Hepatocyte (in vitro differentiated cells): ENCODE measurements at regions not wholly inside any gene's neighbourhood (a gene's known extent, or its start where the extent isn't known, plus 50 kb on each side); places are given as distances from the start of the nearest gene placed in this dataset.

Experiments used
- DNase-seq: peaks from one replicate; pipeline ENCODE4 v3.0.0-alpha.2; 2016; ENCODE audit warnings: low spot score
- H2AFZ ChIP-seq: fragments of 200-600 bp; sonication (generic); 2 replicates; pipeline ENCODE4 v1.6.0; 2016; ENCODE audit warnings: antibody characterized with exemption, mild to moderate bottlenecking
- H3K27ac ChIP-seq: fragments of 200-600 bp; sonication (generic); 2 replicates; pipeline ENCODE4 v1.5.1; 2016; ENCODE audit warnings: mild to moderate bottlenecking
- H3K27me3 ChIP-seq: fragments of 200-600 bp; sonication (generic); 2 replicates; pipeline ENCODE4 v1.6.1; 2016
- H3K36me3 ChIP-seq: fragments of 200-600 bp; sonication (generic); replicated peaks from 2 replicates; pipeline ENCODE4 v1.5.1; 2016; ENCODE audit warnings: low read depth; ENCODE audit not compliant: insufficient read depth
- H3K4me1 ChIP-seq: fragments of 200-600 bp; sonication (generic); 2 replicates; pipeline ENCODE4 v1.5.1; 2016; ENCODE audit warnings: mild to moderate bottlenecking, moderate library complexity; ENCODE audit not compliant: insufficient read depth
- H3K4me2 ChIP-seq: fragments of 200-600 bp; sonication (generic); 2 replicates; pipeline ENCODE4 v1.6.0; 2016
- H3K4me3 ChIP-seq: fragments of 200-600 bp; sonication (generic); 2 replicates; pipeline ENCODE4 v1.5.1; 2016; ENCODE audit warnings: mild to moderate bottlenecking
- H3K79me2 ChIP-seq: fragments of 200-600 bp; sonication (generic); 2 replicates; pipeline ENCODE4 v1.6.0; 2017; ENCODE audit warnings: mild to moderate bottlenecking
- H3K9me2 ChIP-seq: fragments of 200-600 bp; sonication (generic); replicated peaks from 2 replicates; pipeline ENCODE4 v1.6.0; 2017; ENCODE audit warnings: mild to moderate bottlenecking; ENCODE audit not compliant: insufficient read depth
- H3K9me3 ChIP-seq: fragments of 200-600 bp; sonication (generic); 2 replicates; pipeline ENCODE4 v1.5.1; 2016; ENCODE audit warnings: low read depth, mild to moderate bottlenecking
- H4K20me1 ChIP-seq: fragments of 200-600 bp; sonication (generic); 2 replicates; pipeline ENCODE4 v1.6.0; 2016; ENCODE audit warnings: mild to moderate bottlenecking; ENCODE audit not compliant: insufficient read depth, poor library complexity, severe bottlenecking
- CTCF ChIP-seq: fragments of 200-600 bp; sonication (generic); IDR thresholded peaks from 2 replicates; pipeline ENCODE4 v1.5.1; 2016; ENCODE audit warnings: antibody characterized with exemption, mild to moderate bottlenecking; ENCODE audit not compliant: poor library complexity
- EZH2 ChIP-seq: fragments of 200-600 bp; sonication (generic); IDR thresholded peaks from 2 replicates; pipeline ENCODE4 v1.6.1; 2016; ENCODE audit warnings: antibody characterized with exemption, mild to moderate bottlenecking, borderline replicate concordance
- EZH2phosphoT487 ChIP-seq: fragments of 200-600 bp; sonication (generic); IDR thresholded peaks from one replicate; pipeline ENCODE4 v1.6.1; 2018; ENCODE audit warnings: antibody characterized with exemption, mild to moderate bottlenecking, low read depth, moderate library complexity; ENCODE audit not compliant: unreplicated experiment, severe bottlenecking
- WGBS: methylation state at CpG from one replicate; pipeline ENCODE4 v1.1.6; 2016; ENCODE audit warnings: low lambda C conversion rate; ENCODE audit errors: missing lambda C conversion rate; 5-methylcytosine and 5-hydroxymethylcytosine counted together

GRCh38 chr15:23514484-23514883, 51.0 kb upstream of the MKRN3 start:
- Histone ChIP-seq H2AFZ (no peak overlapping the region), H3K79me2 (no peaks in the 10 kb centered on the region), H3K4me3 (no peak overlapping the region), H3K9me2 (no peaks in the 10 kb centered on the region), H3K27me3 (no peaks in the 10 kb centered on the region), H3K27ac (no peak overlapping the region), H3K4me2 (no peak overlapping the region), H4K20me1 (no peaks in the 10 kb centered on the region), H3K4me1 (no peaks in the 10 kb centered on the region), H3K9me3 (no peaks in the 10 kb centered on the region), H3K36me3 (no peaks in the 10 kb centered on the region)
- 62% methylated on average over 1 of the region's 1 CpG for WGBS
- no peak for DNase-seq
- TF ChIP-seq EZH2phosphoT487 (no peak), EZH2 (no peak), CTCF (no peak)

- H3K9me2 ChIP-seq = no peaks in the 10 kb centered on the region
- no peaks in the 10 kb centered on the region for H3K9me3 ChIP-seq
- H4K20me1 ChIP-seq = no peaks in the 10 kb centered on the region
- H3K4me2 ChIP-seq = no peak overlapping the region
- H3K4me1 ChIP-seq = no peaks in the 10 kb centered on the region
- H3K36me3 ChIP-seq = no peaks in the 10 kb centered on the region
- no peaks in the 10 kb centered on the region for H3K27me3 ChIP-seq
- no peak for DNase-seq
- H3K4me3 ChIP-seq = no peak overlapping the region
- H3K27ac ChIP-seq = no peak overlapping the region
- H3K79me2 ChIP-seq = no peaks in the 10 kb centered on the region
- no peak overlapping the region for H2AFZ ChIP-seq
- TF ChIP-seq CTCF = no peak
- TF ChIP-seq EZH2phosphoT487 = peak; percentile 93
These were observed 58.7 kb upstream of the MKRN3 start for GRCh38 chr15:23506762-23507161.

GRCh38 chr15:23503980-23504379, 56.9 kb upstream of the GOLGA6L2 start:
- no peak overlapping the region for H3K4me2 ChIP-seq
- no peak overlapping the region for H3K4me3 ChIP-seq
- H3K27ac ChIP-seq = no peak overlapping the region
- no peaks in the 10 kb centered on the region for H3K9me3 ChIP-seq
- 54% methylated on average over 3 of the region's 3 CpGs for WGBS
- H3K27me3 ChIP-seq = no peaks in the 10 kb centered on the region
- no peak for DNase-seq
- H4K20me1 ChIP-seq = no peaks in the 10 kb centered on the region
- H2AFZ ChIP-seq = no peak overlapping the region
- H3K79me2 ChIP-seq = no peaks in the 10 kb centered on the region
- H3K9me2 ChIP-seq = no peaks in the 10 kb centered on the region
- TF ChIP-seq EZH2 (no peak), EZH2phosphoT487 (no peak), CTCF (no peak)
- no peaks in the 10 kb centered on the region for H3K36me3 ChIP-seq
- no peaks in the 10 kb centered on the region for H3K4me1 ChIP-seq

- Histone ChIP-seq H2AFZ (no peak overlapping the region), H3K27ac (no peak overlapping the region), H4K20me1 (no peaks in the 10 kb centered on the region), H3K9me3 (no peaks in the 10 kb centered on the region), H3K9me2 (no peaks in the 10 kb centered on the region), H3K36me3 (no peaks in the 10 kb centered on the region), H3K4me2 (no peak overlapping the region), H3K4me3 (no peak overlapping the region), H3K4me1 (no peaks in the 10 kb centered on the region), H3K27me3 (no peaks in the 10 kb centered on the region), H3K79me2 (no peaks in the 10 kb centered on the region)
- TF ChIP-seq EZH2phosphoT487 = no peak
- no peak for TF ChIP-seq EZH2
- TF ChIP-seq CTCF = no peak
- DNase-seq = no peak
- 47% methylated on average over 4 of the region's 4 CpGs for WGBS
These were observed 56.5 kb upstream of the GOLGA6L2 start for GRCh38 chr15:23503576-23503975.
